Esophagus squamous epithelium (tissue), 4 donors: ENCODE measurements at regions not wholly inside any gene's neighbourhood (a gene's known extent, or its start where the extent isn't known, plus 50 kb on each side); places are given as distances from the start of the nearest gene placed in this dataset.

ENCODE experiments used
- POLR2A ChIP-seq, 4 donors: fragments of 450-650 bp; IDR thresholded peaks; one replicate each; pipeline ENCODE4 v1.6.1; 2017; ENCODE audit warnings: antibody characterized with exemption in 4 of 4, mild to moderate bottlenecking in 4 of 4, moderate library complexity in 3 of 4
- TF ChIP-seq, protein P1 (sequence below), 6 experiments: fragments of 450-650 bp in 4 of 6; fragments of 200-600 bp in 2 of 6; sonication (generic) in 2 of 6; IDR thresholded peaks; one replicate each; pipeline ENCODE4 v1.5.1; 2016 to 2019; ENCODE audit warnings: antibody characterized with exemption in 6 of 6, mild to moderate bottlenecking in 4 of 6, moderate library complexity in 4 of 6

GRCh38 chr9:75699625-75700251 lies 190.7 kb upstream of the PCSK5 start:
- TF ChIP-seq, protein P1, sequence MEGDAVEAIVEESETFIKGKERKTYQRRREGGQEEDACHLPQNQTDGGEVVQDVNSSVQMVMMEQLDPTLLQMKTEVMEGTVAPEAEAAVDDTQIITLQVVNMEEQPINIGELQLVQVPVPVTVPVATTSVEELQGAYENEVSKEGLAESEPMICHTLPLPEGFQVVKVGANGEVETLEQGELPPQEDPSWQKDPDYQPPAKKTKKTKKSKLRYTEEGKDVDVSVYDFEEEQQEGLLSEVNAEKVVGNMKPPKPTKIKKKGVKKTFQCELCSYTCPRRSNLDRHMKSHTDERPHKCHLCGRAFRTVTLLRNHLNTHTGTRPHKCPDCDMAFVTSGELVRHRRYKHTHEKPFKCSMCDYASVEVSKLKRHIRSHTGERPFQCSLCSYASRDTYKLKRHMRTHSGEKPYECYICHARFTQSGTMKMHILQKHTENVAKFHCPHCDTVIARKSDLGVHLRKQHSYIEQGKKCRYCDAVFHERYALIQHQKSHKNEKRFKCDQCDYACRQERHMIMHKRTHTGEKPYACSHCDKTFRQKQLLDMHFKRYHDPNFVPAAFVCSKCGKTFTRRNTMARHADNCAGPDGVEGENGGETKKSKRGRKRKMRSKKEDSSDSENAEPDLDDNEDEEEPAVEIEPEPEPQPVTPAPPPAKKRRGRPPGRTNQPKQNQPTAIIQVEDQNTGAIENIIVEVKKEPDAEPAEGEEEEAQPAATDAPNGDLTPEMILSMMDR (IDR thresholded peaks at IDR 0.05) = no peak
- TF ChIP-seq POLR2A (IDR thresholded peaks at IDR 0.05) = no peak
